H9 (cell line): ENCODE measurements at regions not wholly inside any gene's neighbourhood (a gene's known extent, or its start where the extent isn't known, plus 50 kb on each side); places are given as distances from the start of the nearest gene placed in this dataset.

Experiments
- DNase-seq: peaks from one replicate; pipeline ENCODE4 v3.0.0-alpha.2; 2017
- H2AFZ ChIP-seq: one replicate; pipeline ENCODE4 v1.6.1; 2013; ENCODE audit warnings: mild to moderate bottlenecking, low read length, control low read depth, moderate library complexity
- H2AK5ac ChIP-seq: 2 replicates; pipeline ENCODE4 v1.6.1; 2013; ENCODE audit warnings: low read length, control low read depth, mixed read lengths; ENCODE audit not compliant: insufficient read length
- H2BK120ac ChIP-seq: one replicate; pipeline ENCODE4 v1.6.1; 2013; ENCODE audit warnings: low read depth, mild to moderate bottlenecking, low read length, control low read depth, inconsistent platforms; ENCODE audit not compliant: poor library complexity, severe bottlenecking
- H2BK12ac ChIP-seq: 2 replicates; pipeline ENCODE4 v1.6.1; 2013; ENCODE audit warnings: low read length, control low read depth, mixed read lengths, low read depth; ENCODE audit not compliant: insufficient read length
- H2BK15ac ChIP-seq: 2 replicates; pipeline ENCODE4 v1.6.1; 2013; ENCODE audit warnings: low read depth, low read length, control low read depth
- H2BK20ac ChIP-seq: one replicate; pipeline ENCODE4 v1.6.1; 2013; ENCODE audit warnings: low read depth, mild to moderate bottlenecking, low read length, control low read depth, inconsistent platforms; ENCODE audit not compliant: poor library complexity, severe bottlenecking
- H2BK5ac ChIP-seq: 2 replicates; pipeline ENCODE4 v1.6.1; 2013; ENCODE audit warnings: low read length, control low read depth, mixed read lengths; ENCODE audit not compliant: insufficient read length
- H3K14ac ChIP-seq: 2 replicates; pipeline ENCODE4 v1.6.1; 2013; ENCODE audit warnings: low read length, control low read depth; ENCODE audit not compliant: insufficient read depth
- H3K18ac ChIP-seq: 2 replicates; pipeline ENCODE4 v1.6.1; 2013; ENCODE audit warnings: low read depth, mild to moderate bottlenecking, mixed read lengths, low read length, control low read depth; ENCODE audit not compliant: insufficient read length
- H3K23ac ChIP-seq: 2 replicates; pipeline ENCODE4 v1.6.1; 2013; ENCODE audit warnings: low read length, control low read depth, mixed read lengths, low read depth; ENCODE audit not compliant: insufficient read length
- H3K23me2 ChIP-seq: 2 replicates; pipeline ENCODE4 v1.6.1; 2013; ENCODE audit warnings: low read depth, mild to moderate bottlenecking, mixed read lengths, low read length, control low read depth; ENCODE audit not compliant: insufficient read length, poor library complexity, severe bottlenecking
- H3K27ac ChIP-seq: 2 replicates; pipeline ENCODE4 v1.5.1; 2013; ENCODE audit warnings: low read length, control low read depth, mixed read lengths, low read depth; ENCODE audit not compliant: insufficient read length
- H3K27me3 ChIP-seq: 2 replicates; pipeline ENCODE4 v1.6.1; 2013; ENCODE audit warnings: low read length, control low read depth, inconsistent platforms; ENCODE audit not compliant: insufficient read depth
- H3K4ac ChIP-seq: 2 replicates; pipeline ENCODE4 v1.6.1; 2013; ENCODE audit warnings: low read depth, mild to moderate bottlenecking, control low read depth, inconsistent platforms, low read length, moderate library complexity
- H3K4me1 ChIP-seq: 2 replicates; pipeline ENCODE4 v1.6.1; 2013; ENCODE audit warnings: low read length, control low read depth, inconsistent platforms; ENCODE audit not compliant: insufficient read depth
- H3K4me2 ChIP-seq: 2 replicates; pipeline ENCODE4 v1.6.1; 2013; ENCODE audit warnings: low read length, control low read depth, mixed read lengths; ENCODE audit not compliant: insufficient read length, insufficient read depth
- H3K56ac ChIP-seq: 2 replicates; pipeline ENCODE4 v1.6.1; 2013; ENCODE audit warnings: low read depth, mild to moderate bottlenecking, mixed read lengths, low read length, control low read depth; ENCODE audit not compliant: insufficient read length
- H3K79me1 ChIP-seq: 2 replicates; pipeline ENCODE4 v1.6.1; 2013; ENCODE audit warnings: low read depth, mild to moderate bottlenecking, moderate library complexity, low read length, control low read depth, inconsistent platforms; ENCODE audit not compliant: insufficient read depth, poor library complexity, severe bottlenecking
- H3K79me2 ChIP-seq: 2 replicates; pipeline ENCODE4 v1.6.1; 2013; ENCODE audit warnings: low read length, control low read depth, inconsistent platforms; ENCODE audit not compliant: insufficient read depth
- H3K9ac ChIP-seq: 2 replicates; pipeline ENCODE4 v1.6.1; 2013; ENCODE audit warnings: low read length, control low read depth, mixed read lengths; ENCODE audit not compliant: insufficient read length; ENCODE audit errors: extremely low read depth
- H3K9me3 ChIP-seq: one replicate; pipeline ENCODE4 v1.6.1; 2013; ENCODE audit warnings: low read depth, low read length, inconsistent platforms; ENCODE audit not compliant: control insufficient read depth
- H3T11ph ChIP-seq: one replicate; pipeline ENCODE4 v1.6.1; 2013; ENCODE audit warnings: mild to moderate bottlenecking, low read length, control low read depth, inconsistent platforms
- H4K20me1 ChIP-seq: one replicate; pipeline ENCODE4 v1.6.1; 2013; ENCODE audit not compliant: control insufficient read depth, insufficient read length, insufficient read depth
- H4K5ac ChIP-seq: 2 replicates; pipeline ENCODE4 v1.6.1; 2013; ENCODE audit warnings: low read depth, mild to moderate bottlenecking, mixed read lengths, low read length, control low read depth; ENCODE audit not compliant: insufficient read length
- H4K8ac ChIP-seq: replicated peaks from 2 replicates; pipeline ENCODE4 v1.6.1; 2013; ENCODE audit warnings: low read length, control low read depth, mixed read lengths, low read depth; ENCODE audit not compliant: insufficient read length
- H4K91ac ChIP-seq: 2 replicates; pipeline ENCODE4 v1.6.1; 2013; ENCODE audit warnings: low read depth, mild to moderate bottlenecking, moderate library complexity, mixed read lengths, low read length, control low read depth; ENCODE audit not compliant: insufficient read length
- H3K27ac Mint-ChIP-seq, 3 experiments: 2 replicates in 2 of 3; 3 replicates in 1 of 3; pipeline ENCODE4 v1.8.0; 2020 to 2021; ENCODE audit warnings: mixed read lengths in 3 of 3, mild to moderate bottlenecking in 1 of 3, moderate library complexity in 1 of 3
- H3K27me3 Mint-ChIP-seq: 2 replicates; pipeline ENCODE4 v1.8.0; 2021; ENCODE audit warnings: low read depth, mild to moderate bottlenecking, moderate library complexity, mixed read lengths
- H3K36me3 Mint-ChIP-seq, 3 experiments: 2 replicates in 2 of 3; 3 replicates in 1 of 3; pipeline ENCODE4 v1.8.0; 2020 to 2021; ENCODE audit warnings: low read depth in 3 of 3, mixed read lengths in 3 of 3; ENCODE audit not compliant: insufficient read depth in 1 of 3
- H3K4me1 Mint-ChIP-seq, 2 experiments: 2 replicates each; pipeline ENCODE4 v1.8.0; 2020; ENCODE audit warnings: mixed read lengths in 2 of 2
- H3K4me3 Mint-ChIP-seq, 2 experiments: 2 replicates in 1 of 2; 3 replicates in 1 of 2; pipeline ENCODE4 v1.8.0; 2020 to 2021; ENCODE audit warnings: mild to moderate bottlenecking in 2 of 2, mixed read lengths in 2 of 2, moderate library complexity in 1 of 2
- H3K9me3 Mint-ChIP-seq, 2 experiments: 2 replicates in 1 of 2; 3 replicates in 1 of 2; pipeline ENCODE4 v1.8.0; 2020; ENCODE audit warnings: mild to moderate bottlenecking in 2 of 2, mixed read lengths in 2 of 2, moderate library complexity in 1 of 2
- CTCF ChIP-seq: fragments of 200-600 bp; sonication (generic); conservative IDR thresholded peaks from 3 replicates; pipeline ENCODE4 v1.8.0; 2021; ENCODE audit warnings: antibody characterized with exemption, mild to moderate bottlenecking
- WGBS: extraction: QIAGEN DNeasy Blood & Tissue Kit; methylation state at CpG from one replicate; pipeline ENCODE4 v1.1.7; 2013; ENCODE audit warnings: missing lambda C conversion rate, low lambda C conversion rate, mixed read lengths; ENCODE audit not compliant: insufficient read length; ENCODE audit errors: extremely low coverage; 5-methylcytosine and 5-hydroxymethylcytosine counted together

- TF ChIP-seq CTCF, result no peak
- Histone ChIP-seq H3K4me1 (no peaks in the 10 kb centered on the region), H3K79me2 (no peaks in the 10 kb centered on the region), H3K79me1 (no peaks in the 10 kb centered on the region), H3K18ac (no peak overlapping the region), H3K27ac (no peak overlapping the region), H2BK120ac (no peak overlapping the region), H3K27me3 (no peaks in the 10 kb centered on the region), H3T11ph (no peak overlapping the region), H3K14ac (no peak overlapping the region), H3K9ac (no peak overlapping the region), H2BK5ac (no peak overlapping the region), H4K5ac (no peak overlapping the region), H2AK5ac (no peak overlapping the region), H3K4ac (no peak overlapping the region), H2BK15ac (no peak overlapping the region), H3K9me3 (no peaks in the 10 kb centered on the region), H4K20me1 (no peaks in the 10 kb centered on the region), H2AFZ (no peak overlapping the region), H3K56ac (no peak overlapping the region), H3K4me2 (no peak overlapping the region), H2BK12ac (no peak overlapping the region), H3K23me2 (no peaks in the 10 kb centered on the region), H2BK20ac (no peak overlapping the region), H3K23ac (no peak overlapping the region), H4K8ac (no peak overlapping the region), H4K91ac (no peak overlapping the region)
- H3K27me3 Mint-ChIP-seq, result no peaks in the 10 kb centered on the region
- no peak for DNase-seq
- no CpG with 5 or more reads among the region's 2 CpGs for WGBS
- H3K36me3 Mint-ChIP-seq, result peaks cover 0 to 9% (median 2%) of the 10 kb centered on the region in 3 experiments; a peak in 5 of 7 replicates
- H3K27ac Mint-ChIP-seq, result peak overlapping the region in 1 of 3 experiments; percentile 80; a peak in 2 of 7 replicates
- H3K4me1 Mint-ChIP-seq, result peaks cover 5 to 17% of the 10 kb centered on the region in 2 experiments
- H3K9me3 Mint-ChIP-seq, result peaks cover 8% of the 10 kb centered on the region in 2 experiments; a peak in 4 of 5 replicates
- no peak overlapping the region for H3K4me3 Mint-ChIP-seq
Measured at GRCh38 chr12:38516418-38516817, 199.8 kb downstream of the ALG10B start.
